IMR-90 (cell line): ENCODE measurements at regions not wholly inside any gene's neighbourhood (a gene's known extent, or its start where the extent isn't known, plus 50 kb on each side); places are given as distances from the start of the nearest gene placed in this dataset.

Experiments
- ATAC-seq: fragments of 200-7000 bp; cut with Tn5 transposase; 2 replicates; pipeline ENCODE4 v1.9.1; 2020; ENCODE audit warnings: low read depth, mild to moderate bottlenecking, moderate library complexity
- BruUV-seq: library from RNA; stranded (reverse); fragments of 400-500 nt; replicated peaks from 2 replicates; lab custom pipeline; 2021; lab: Mats Ljungman, UMichigan
- CTCF ChIA-PET: fragments of 300-600 bp; formaldehyde crosslinking; extraction: SDS; loops from one replicate; lab custom pipeline; 2021; ENCODE audit warnings: antibody characterized with exemption; lab: Yijun Ruan, JAX
- POLR2A ChIA-PET: fragments of 300-600 bp; sonication (Branson Sonifier 250); formaldehyde crosslinking; loops from one replicate; lab custom pipeline; 2022; ENCODE audit warnings: antibody characterized with exemption; ENCODE audit not compliant: unreplicated experiment; lab: Charles Lee
- DNase-seq: peaks from one replicate; pipeline ENCODE4 v3.0.0; 2013
- H2AFZ ChIP-seq: replicated peaks from 2 replicates; pipeline ENCODE3; 2013; ENCODE audit warnings: low read length, mild to moderate bottlenecking; ENCODE audit not compliant: poor library complexity
- H2AK5ac ChIP-seq: 2 replicates; pipeline ENCODE4 v1.6.1; 2013; ENCODE audit warnings: low read depth, low read length, inconsistent platforms
- H2AK9ac ChIP-seq: replicated peaks from 2 replicates; pipeline ENCODE3; 2013; ENCODE audit warnings: mild to moderate bottlenecking, low read depth, low read length, moderate library complexity; ENCODE audit not compliant: poor library complexity
- H2BK120ac ChIP-seq: 2 replicates; pipeline ENCODE4 v1.6.1; 2013; ENCODE audit warnings: low read depth, low read length, inconsistent platforms
- H2BK15ac ChIP-seq: 3 replicates; pipeline ENCODE4 v1.6.1; 2013; ENCODE audit warnings: low read depth, low read length, inconsistent platforms
- H2BK20ac ChIP-seq: 2 replicates; pipeline ENCODE4 v1.6.1; 2013; ENCODE audit warnings: low read depth, mild to moderate bottlenecking, inconsistent platforms, low read length, moderate library complexity
- H2BK5ac ChIP-seq: 2 replicates; pipeline ENCODE4 v1.6.1; 2013; ENCODE audit warnings: mild to moderate bottlenecking, low read depth, low read length, inconsistent platforms; ENCODE audit not compliant: poor library complexity, severe bottlenecking
- H3K14ac ChIP-seq: replicated peaks from 2 replicates; pipeline ENCODE4 v1.6.1; 2013; ENCODE audit warnings: low read depth, low read length, inconsistent platforms
- H3K18ac ChIP-seq: 2 replicates; pipeline ENCODE4 v1.6.1; 2013; ENCODE audit warnings: low read depth, low read length, control low read depth
- H3K23ac ChIP-seq: 2 replicates; pipeline ENCODE4 v1.6.1; 2013; ENCODE audit warnings: low read depth, low read length, inconsistent platforms
- H3K27ac ChIP-seq: 2 replicates; pipeline ENCODE4 v1.5.1; 2013; ENCODE audit warnings: mild to moderate bottlenecking, control low read depth, low read length; ENCODE audit not compliant: insufficient read depth
- H3K27me3 ChIP-seq: 2 replicates; pipeline ENCODE4 v1.6.1; 2013; ENCODE audit warnings: low read length; ENCODE audit not compliant: control insufficient read depth, insufficient read depth
- H3K36me3 ChIP-seq: 2 replicates; pipeline ENCODE4 v1.6.1; 2013; ENCODE audit warnings: low read length, mixed read lengths; ENCODE audit not compliant: control insufficient read depth, insufficient read depth
- H3K4ac ChIP-seq: 2 replicates; pipeline ENCODE4 v1.6.1; 2013; ENCODE audit warnings: low read depth, low read length, inconsistent platforms
- H3K4me1 ChIP-seq: 2 replicates; pipeline ENCODE4 v1.6.1; 2013; ENCODE audit warnings: low read length, mixed read lengths; ENCODE audit not compliant: control insufficient read depth, insufficient read depth
- H3K4me2 ChIP-seq: 2 replicates; pipeline ENCODE4 v1.6.1; 2013; ENCODE audit warnings: low read depth, mild to moderate bottlenecking, control low read depth, low read length, moderate library complexity
- H3K4me3 ChIP-seq: 2 replicates; pipeline ENCODE4 v1.5.1; 2013; ENCODE audit warnings: low read depth, mild to moderate bottlenecking, control low read depth, low read length, moderate library complexity; ENCODE audit not compliant: insufficient read depth
- H3K56ac ChIP-seq: 2 replicates; pipeline ENCODE4 v1.6.1; 2013; ENCODE audit warnings: low read length, inconsistent platforms; ENCODE audit not compliant: insufficient read depth; ENCODE audit errors: extremely low read depth
- H3K79me1 ChIP-seq, 2 experiments: 2 replicates each; pipeline ENCODE4 v1.6.1; 2013; ENCODE audit warnings: low read length in 2 of 2, inconsistent platforms in 1 of 2, low read depth in 1 of 2
- H3K9ac ChIP-seq: 2 replicates; pipeline ENCODE4 v1.6.1; 2013; ENCODE audit warnings: low read depth, low read length, control low read depth
- H3K9me1 ChIP-seq: 2 replicates; pipeline ENCODE4 v1.6.1; 2013; ENCODE audit warnings: low read length, inconsistent platforms; ENCODE audit not compliant: insufficient read depth
- H3K9me3 ChIP-seq: 2 replicates; pipeline ENCODE4 v1.6.1; 2013; ENCODE audit warnings: low read length; ENCODE audit not compliant: control insufficient read depth, insufficient read depth
- H4K20me1 ChIP-seq: 2 replicates; pipeline ENCODE4 v1.6.1; 2013; ENCODE audit warnings: low read length, inconsistent platforms; ENCODE audit not compliant: insufficient read depth
- H4K5ac ChIP-seq: 2 replicates; pipeline ENCODE4 v1.6.1; 2013; ENCODE audit warnings: mild to moderate bottlenecking, low read depth, low read length, control low read depth
- H4K8ac ChIP-seq, 2 experiments: 2 replicates each; pipeline ENCODE4 v1.6.1; 2013; ENCODE audit warnings: low read depth in 2 of 2, low read length in 2 of 2, control low read depth in 1 of 2, inconsistent platforms in 1 of 2
- H4K91ac ChIP-seq: 2 replicates; pipeline ENCODE4 v1.6.1; 2013; ENCODE audit warnings: low read depth, low read length, inconsistent platforms; ENCODE audit not compliant: insufficient read depth
- BHLHE40 ChIP-seq: fragments of 150-350 bp; IDR thresholded peaks from 2 replicates; pipeline ENCODE4 v1.6.1; 2016; ENCODE audit warnings: mild to moderate bottlenecking, low read depth, low read length
- CEBPB ChIP-seq: IDR thresholded peaks from 2 replicates; pipeline ENCODE4 v1.6.1; 2012; ENCODE audit warnings: low read depth, low read length, improper control_type of control experiment
- CHD1 ChIP-seq: IDR thresholded peaks from 2 replicates; pipeline ENCODE4 v1.6.1; 2012; ENCODE audit warnings: low read depth, low read length, improper control_type of control experiment
- FOS ChIP-seq: fragments of 150-350 bp; IDR thresholded peaks from 2 replicates; pipeline ENCODE4 v1.6.1; 2016; ENCODE audit warnings: low read depth, low read length
- MAFK ChIP-seq: IDR thresholded peaks from 2 replicates; pipeline ENCODE4 v1.6.1; 2012; ENCODE audit warnings: low read depth, low read length, improper control_type of control experiment
- MAZ ChIP-seq: IDR thresholded peaks from 2 replicates; pipeline ENCODE4 v1.6.1; 2012; ENCODE audit warnings: low read depth, mild to moderate bottlenecking, low read length, improper control_type of control experiment, moderate library complexity, borderline replicate concordance
- NFE2L2 ChIP-seq: fragments of 150-350 bp; IDR thresholded peaks from 2 replicates; pipeline ENCODE4 v1.6.1; 2016; ENCODE audit warnings: low read depth, mild to moderate bottlenecking, low read length
- POLR2A ChIP-seq: IDR thresholded peaks from 2 replicates; pipeline ENCODE4 v1.6.1; 2012; ENCODE audit warnings: mild to moderate bottlenecking, low read depth, low read length
- RAD21 ChIP-seq: IDR thresholded peaks from 2 replicates; pipeline ENCODE4 v1.6.1; 2012; ENCODE audit warnings: low read length, improper control_type of control experiment
- RCOR1 ChIP-seq: IDR thresholded peaks from 2 replicates; pipeline ENCODE4 v1.6.1; 2012; ENCODE audit warnings: mild to moderate bottlenecking, low read length, improper control_type of control experiment; ENCODE audit not compliant: insufficient replicate concordance
- RFX5 ChIP-seq: IDR thresholded peaks from 2 replicates; pipeline ENCODE4 v1.8.0; 2012; ENCODE audit warnings: low read depth, mild to moderate bottlenecking, low read length, moderate library complexity
- SMC3 ChIP-seq: fragments of 150-350 bp; IDR thresholded peaks from 2 replicates; pipeline ENCODE4 v1.6.1; 2016; ENCODE audit warnings: low read depth, mild to moderate bottlenecking, antibody characterized with exemption, low read length, moderate library complexity
- WGBS, 2 experiments: methylation state at CpG; one replicate each; pipeline versions ENCODE4 v1.1.5 to v1.1.7; 2013; ENCODE audit warnings: missing lambda C conversion rate in 2 of 2; ENCODE audit not compliant: insufficient read length in 1 of 2; ENCODE audit errors: extremely low coverage in 2 of 2; 5-methylcytosine and 5-hydroxymethylcytosine counted together
- dilution Hi-C: fragments of 300-500 bp; cut with HindIII; formaldehyde crosslinking; loops from one replicate; pipeline ENCODE4 v1.14.3; 2018; ENCODE audit warnings: low sequenced_read_pairs; ENCODE audit not compliant: unreplicated experiment
- in situ Hi-C: fragments of 300-500 bp; cut with MboI; formaldehyde crosslinking; loops from 3 replicates; pipeline ENCODE4 v1.14.3; 2019; ENCODE audit warnings: low sequenced_read_pairs, inconsistent platforms, mixed read lengths
- intact Hi-C: fragments of 100-400 bp; cut with micrococcal nuclease; formaldehyde crosslinking; loops from 2 replicates; pipeline ENCODE4 v1.10.0; 2022
- TF ChIP-seq, protein P1 (sequence below): fragments of 150-350 bp; IDR thresholded peaks from 2 replicates; pipeline ENCODE4 v1.6.1; 2017; ENCODE audit warnings: mild to moderate bottlenecking, antibody characterized with exemption, low read length, low read depth
- TF ChIP-seq, protein P2 (sequence below): conservative IDR thresholded peaks from 2 replicates; pipeline ENCODE4 v1.5.1; 2012; ENCODE audit warnings: mild to moderate bottlenecking, low read depth, low read length, improper control_type of control experiment
- TF ChIP-seq, protein P3 (sequence below): fragments of 150-350 bp; IDR thresholded peaks from 2 replicates; pipeline ENCODE4 v1.6.1; 2016; ENCODE audit warnings: low read depth, mild to moderate bottlenecking, low read length, moderate library complexity, borderline replicate concordance

DNA sequence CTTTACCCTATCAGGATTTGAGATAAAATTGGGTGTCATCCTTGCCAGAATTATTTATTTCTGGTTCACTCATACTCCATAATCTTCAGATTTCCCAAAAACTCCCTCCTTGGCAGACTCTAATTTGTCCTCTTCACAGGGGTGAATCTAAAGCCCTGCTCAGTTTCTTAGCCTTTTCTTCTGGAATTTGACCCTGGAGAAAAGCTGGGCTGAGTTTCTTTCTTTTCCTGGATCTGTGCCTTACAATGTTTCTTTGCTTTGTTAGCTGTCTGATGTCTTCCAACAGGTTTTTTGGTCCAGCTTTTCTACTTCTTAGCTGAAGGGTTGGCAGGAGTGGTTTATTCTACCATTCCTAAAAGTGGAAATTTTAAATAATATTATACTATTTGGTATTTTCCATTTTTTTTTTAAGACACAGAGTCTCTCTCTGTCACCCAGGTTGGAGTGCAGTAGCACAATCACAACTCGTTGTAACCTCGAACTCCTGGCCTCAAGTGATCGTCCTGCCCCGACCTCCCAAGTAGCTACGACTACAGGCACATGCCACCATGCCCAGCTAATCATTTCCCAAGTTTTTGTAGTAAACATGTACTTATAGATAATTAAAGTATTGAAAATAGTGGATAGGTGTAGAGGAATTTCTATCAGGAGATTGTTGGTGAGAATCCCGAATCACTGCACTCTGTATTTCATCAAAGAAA lies 138.4 kb upstream of the TWIST2 start:
- H2AFZ ChIP-seq = no peak overlapping the region
- H4K8ac ChIP-seq = no peak overlapping the region
- no peak overlapping the region for H3K4ac ChIP-seq
- H3K4me2 ChIP-seq = no peak overlapping the region; the same call in 1 of the 2 replicates
- H3K4me1 ChIP-seq = no peaks in the 10 kb centered on the region
- ChIA-PET POLR2A (no interaction called here), CTCF (interaction anchor here (0.6 kb wide), 2 partner anchors 61 to 340 kb away, joined by 4 read pairs; no protein-coding TSS in a partner anchor)
- BruUV-seq = no TSS peak
- intact Hi-C loops = no loop called here
- H3K9ac ChIP-seq = no peak overlapping the region
- no peaks in the 10 kb centered on the region for H3K36me3 ChIP-seq
- DNase-seq = no peak
- peaks cover 5% of the 10 kb centered on the region for H3K27me3 ChIP-seq
- peak overlapping the region; percentile 17; the same call in 1 of the 2 replicates for H3K27ac ChIP-seq
- no peak overlapping the region for H3K4me3 ChIP-seq
- H2AK9ac ChIP-seq = no peak overlapping the region
- H2BK120ac ChIP-seq = no peak overlapping the region
- H3K14ac ChIP-seq = no peak overlapping the region
- H3K56ac ChIP-seq = no peak overlapping the region
- H4K5ac ChIP-seq = no peak overlapping the region
- no peak overlapping the region for H2BK20ac ChIP-seq
- no peak overlapping the region for H2AK5ac ChIP-seq
- no peak overlapping the region for H4K91ac ChIP-seq
- peak overlapping the region; percentile 20; the same call in 1 of the 2 replicates for H3K18ac ChIP-seq
- no peak overlapping the region for H3K23ac ChIP-seq
- peaks cover 3% of the 10 kb centered on the region; the same call in 1 of the 2 replicates for H3K9me3 ChIP-seq
- dilution Hi-C loops = no loop called here
- H2BK15ac ChIP-seq = no peak overlapping the region
- peaks cover 7% of the 10 kb centered on the region for H3K9me1 ChIP-seq
- no peaks in the 10 kb centered on the region for H3K79me1 ChIP-seq
- ATAC-seq = 0 out of 2 replicates have a peak, but pooled peaks have one; percentile 17
- no peak for TF ChIP-seq MAZ
- TF ChIP-seq, protein P1, sequence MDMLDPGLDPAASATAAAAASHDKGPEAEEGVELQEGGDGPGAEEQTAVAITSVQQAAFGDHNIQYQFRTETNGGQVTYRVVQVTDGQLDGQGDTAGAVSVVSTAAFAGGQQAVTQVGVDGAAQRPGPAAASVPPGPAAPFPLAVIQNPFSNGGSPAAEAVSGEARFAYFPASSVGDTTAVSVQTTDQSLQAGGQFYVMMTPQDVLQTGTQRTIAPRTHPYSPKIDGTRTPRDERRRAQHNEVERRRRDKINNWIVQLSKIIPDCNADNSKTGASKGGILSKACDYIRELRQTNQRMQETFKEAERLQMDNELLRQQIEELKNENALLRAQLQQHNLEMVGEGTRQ = no peak
- no peak for TF ChIP-seq FOS
- TF ChIP-seq, protein P2, sequence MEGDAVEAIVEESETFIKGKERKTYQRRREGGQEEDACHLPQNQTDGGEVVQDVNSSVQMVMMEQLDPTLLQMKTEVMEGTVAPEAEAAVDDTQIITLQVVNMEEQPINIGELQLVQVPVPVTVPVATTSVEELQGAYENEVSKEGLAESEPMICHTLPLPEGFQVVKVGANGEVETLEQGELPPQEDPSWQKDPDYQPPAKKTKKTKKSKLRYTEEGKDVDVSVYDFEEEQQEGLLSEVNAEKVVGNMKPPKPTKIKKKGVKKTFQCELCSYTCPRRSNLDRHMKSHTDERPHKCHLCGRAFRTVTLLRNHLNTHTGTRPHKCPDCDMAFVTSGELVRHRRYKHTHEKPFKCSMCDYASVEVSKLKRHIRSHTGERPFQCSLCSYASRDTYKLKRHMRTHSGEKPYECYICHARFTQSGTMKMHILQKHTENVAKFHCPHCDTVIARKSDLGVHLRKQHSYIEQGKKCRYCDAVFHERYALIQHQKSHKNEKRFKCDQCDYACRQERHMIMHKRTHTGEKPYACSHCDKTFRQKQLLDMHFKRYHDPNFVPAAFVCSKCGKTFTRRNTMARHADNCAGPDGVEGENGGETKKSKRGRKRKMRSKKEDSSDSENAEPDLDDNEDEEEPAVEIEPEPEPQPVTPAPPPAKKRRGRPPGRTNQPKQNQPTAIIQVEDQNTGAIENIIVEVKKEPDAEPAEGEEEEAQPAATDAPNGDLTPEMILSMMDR = no peak
- TF ChIP-seq CHD1 = no peak
- no peak for TF ChIP-seq NFE2L2
- TF ChIP-seq RFX5 = no peak
- TF ChIP-seq CEBPB = no peak
- TF ChIP-seq POLR2A = no peak
- TF ChIP-seq MAFK = no peak
- TF ChIP-seq SMC3 = no peak
- no peak for TF ChIP-seq RCOR1
- TF ChIP-seq BHLHE40 = no peak
- no peak for TF ChIP-seq RAD21
- TF ChIP-seq, protein P3, sequence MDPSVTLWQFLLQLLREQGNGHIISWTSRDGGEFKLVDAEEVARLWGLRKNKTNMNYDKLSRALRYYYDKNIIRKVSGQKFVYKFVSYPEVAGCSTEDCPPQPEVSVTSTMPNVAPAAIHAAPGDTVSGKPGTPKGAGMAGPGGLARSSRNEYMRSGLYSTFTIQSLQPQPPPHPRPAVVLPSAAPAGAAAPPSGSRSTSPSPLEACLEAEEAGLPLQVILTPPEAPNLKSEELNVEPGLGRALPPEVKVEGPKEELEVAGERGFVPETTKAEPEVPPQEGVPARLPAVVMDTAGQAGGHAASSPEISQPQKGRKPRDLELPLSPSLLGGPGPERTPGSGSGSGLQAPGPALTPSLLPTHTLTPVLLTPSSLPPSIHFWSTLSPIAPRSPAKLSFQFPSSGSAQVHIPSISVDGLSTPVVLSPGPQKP = no peak
- H2BK5ac ChIP-seq = no peak overlapping the region
- no CpG with 5 or more reads among the region's 6 CpGs for WGBS, 2 experiments
- no peaks in the 10 kb centered on the region for H4K20me1 ChIP-seq
- in situ Hi-C loops = no loop called here
